Osteocyte (in vitro differentiated cells): ENCODE measurements at regions not wholly inside any gene's neighbourhood (a gene's known extent, or its start where the extent isn't known, plus 50 kb on each side); places are given as distances from the start of the nearest gene placed in this dataset.
A peak's percentile ranks its signal among the peaks of the same experiment; 100 is the strongest.

Source experiments
- DNase-seq: peaks from one replicate; pipeline ENCODE4 v3.0.0; 2021; ENCODE audit warnings: mixed read lengths; ENCODE audit not compliant: unreplicated experiment; ENCODE audit errors: extremely low spot score
- H3K27ac Mint-ChIP-seq: one replicate; pipeline ENCODE4 v1.8.0; 2021; ENCODE audit warnings: mild to moderate bottlenecking, mixed read lengths; ENCODE audit not compliant: unreplicated experiment
- H3K27me3 Mint-ChIP-seq: one replicate; pipeline ENCODE4 v1.8.0; 2021; ENCODE audit warnings: mixed read lengths; ENCODE audit not compliant: unreplicated experiment
- H3K36me3 Mint-ChIP-seq: one replicate; pipeline ENCODE4 v1.8.0; 2021; ENCODE audit warnings: mixed read lengths; ENCODE audit not compliant: unreplicated experiment
- H3K4me1 Mint-ChIP-seq: one replicate; pipeline ENCODE4 v1.8.0; 2021; ENCODE audit warnings: mixed read lengths; ENCODE audit not compliant: unreplicated experiment
- H3K4me3 Mint-ChIP-seq: one replicate; pipeline ENCODE4 v1.8.0; 2021; ENCODE audit warnings: mild to moderate bottlenecking, moderate library complexity, mixed read lengths; ENCODE audit not compliant: unreplicated experiment
- H3K9me3 Mint-ChIP-seq: one replicate; pipeline ENCODE4 v1.8.0; 2021; ENCODE audit warnings: mixed read lengths; ENCODE audit not compliant: unreplicated experiment
- CTCF ChIP-seq: fragments of 200-600 bp; sonication (generic); IDR thresholded peaks from 2 replicates; pipeline ENCODE4 v1.5.0; 2021; ENCODE audit warnings: antibody characterized with exemption, mild to moderate bottlenecking, moderate library complexity

- no peaks in the 10 kb centered on the region for H3K4me1 Mint-ChIP-seq
- DNase-seq: no peak
- H3K4me3 Mint-ChIP-seq: no peak overlapping the region
- no peak for TF ChIP-seq CTCF
- no peaks in the 10 kb centered on the region for H3K27me3 Mint-ChIP-seq
- no peaks in the 10 kb centered on the region for H3K36me3 Mint-ChIP-seq
- H3K27ac Mint-ChIP-seq: no peak overlapping the region
- no peaks in the 10 kb centered on the region for H3K9me3 Mint-ChIP-seq
Measured at GRCh38 chr17:12342161-12342560, 321.5 kb downstream of the MAP2K4 start.

GRCh38 chr17:12342609-12343435 lies 322.1 kb downstream of the MAP2K4 start:
- H3K4me3 Mint-ChIP-seq: no peak overlapping the region
- H3K27me3 Mint-ChIP-seq: no peaks in the 10 kb centered on the region
- H3K36me3 Mint-ChIP-seq: no peaks in the 10 kb centered on the region
- TF ChIP-seq CTCF: peak; percentile 43
- no peaks in the 10 kb centered on the region for H3K4me1 Mint-ChIP-seq
- H3K9me3 Mint-ChIP-seq: no peaks in the 10 kb centered on the region
- no peak for DNase-seq
- H3K27ac Mint-ChIP-seq: no peak overlapping the region

GRCh38 chr17:12348476-12348875 lies 317.2 kb upstream of the MYOCD start:
- H3K36me3 Mint-ChIP-seq: no peaks in the 10 kb centered on the region
- TF ChIP-seq CTCF: no peak
- no peak for DNase-seq
- H3K4me1 Mint-ChIP-seq: peaks cover 2% of the 10 kb centered on the region
- no peaks in the 10 kb centered on the region for H3K27me3 Mint-ChIP-seq
- H3K4me3 Mint-ChIP-seq: no peak overlapping the region
- H3K9me3 Mint-ChIP-seq: peaks cover 9% of the 10 kb centered on the region
- H3K27ac Mint-ChIP-seq: no peak overlapping the region

- no peaks in the 10 kb centered on the region for H3K36me3 Mint-ChIP-seq
- peaks cover 2% of the 10 kb centered on the region for H3K4me1 Mint-ChIP-seq
- no peak overlapping the region for H3K4me3 Mint-ChIP-seq
- H3K9me3 Mint-ChIP-seq: peaks cover 9% of the 10 kb centered on the region
- no peak for TF ChIP-seq CTCF
- DNase-seq: no peak
- no peaks in the 10 kb centered on the region for H3K27me3 Mint-ChIP-seq
- no peak overlapping the region for H3K27ac Mint-ChIP-seq
Measured at GRCh38 chr17:12349297-12349696, 316.4 kb upstream of the MYOCD start.

GRCh38 chr17:12352127-12352526 lies 313.6 kb upstream of the MYOCD start:
- no peak for DNase-seq
- H3K9me3 Mint-ChIP-seq: peaks cover 9% of the 10 kb centered on the region
- no peak overlapping the region for H3K27ac Mint-ChIP-seq
- no peaks in the 10 kb centered on the region for H3K27me3 Mint-ChIP-seq
- no peaks in the 10 kb centered on the region for H3K36me3 Mint-ChIP-seq
- peaks cover 2% of the 10 kb centered on the region for H3K4me1 Mint-ChIP-seq
- TF ChIP-seq CTCF: no peak
- no peak overlapping the region for H3K4me3 Mint-ChIP-seq
